DOHH2 (cell line): ENCODE measurements at regions not wholly inside any gene's neighbourhood (a gene's known extent, or its start where the extent isn't known, plus 50 kb on each side); places are given as distances from the start of the nearest gene placed in this dataset.

Experiments
- EZH2phosphoT487 ChIP-seq: fragments of 200-600 bp; sonication (generic); IDR thresholded peaks from 2 replicates; pipeline ENCODE4 v1.6.1; 2017; ENCODE audit warnings: borderline replicate concordance, mild to moderate bottlenecking, antibody characterized with exemption, low read length, moderate library complexity, mixed read lengths
- TF ChIP-seq, protein P1 (sequence below): fragments of 200-600 bp; sonication (generic); IDR thresholded peaks from one replicate; pipeline ENCODE4 v1.5.1; 2014; ENCODE audit warnings: antibody characterized with exemption, mild to moderate bottlenecking, low read depth, low read length; ENCODE audit not compliant: poor library complexity, severe bottlenecking

DNA sequence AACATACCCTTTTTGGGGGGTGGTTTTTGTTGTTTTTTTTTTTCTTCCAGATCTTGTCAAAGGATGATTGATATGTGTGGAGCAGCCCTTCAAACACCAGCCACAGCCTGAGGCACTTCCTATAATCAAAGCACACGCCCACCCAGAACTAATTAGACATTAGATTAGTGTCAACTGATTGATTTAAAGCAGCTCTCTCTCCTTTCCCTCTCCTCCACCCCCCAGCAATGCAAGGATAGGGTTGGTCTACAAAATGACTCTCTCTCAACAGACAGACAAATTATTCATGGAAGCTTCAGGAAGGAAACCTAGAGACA, 250.3 kb upstream of the SOX9 start:
- TF ChIP-seq, protein P1, sequence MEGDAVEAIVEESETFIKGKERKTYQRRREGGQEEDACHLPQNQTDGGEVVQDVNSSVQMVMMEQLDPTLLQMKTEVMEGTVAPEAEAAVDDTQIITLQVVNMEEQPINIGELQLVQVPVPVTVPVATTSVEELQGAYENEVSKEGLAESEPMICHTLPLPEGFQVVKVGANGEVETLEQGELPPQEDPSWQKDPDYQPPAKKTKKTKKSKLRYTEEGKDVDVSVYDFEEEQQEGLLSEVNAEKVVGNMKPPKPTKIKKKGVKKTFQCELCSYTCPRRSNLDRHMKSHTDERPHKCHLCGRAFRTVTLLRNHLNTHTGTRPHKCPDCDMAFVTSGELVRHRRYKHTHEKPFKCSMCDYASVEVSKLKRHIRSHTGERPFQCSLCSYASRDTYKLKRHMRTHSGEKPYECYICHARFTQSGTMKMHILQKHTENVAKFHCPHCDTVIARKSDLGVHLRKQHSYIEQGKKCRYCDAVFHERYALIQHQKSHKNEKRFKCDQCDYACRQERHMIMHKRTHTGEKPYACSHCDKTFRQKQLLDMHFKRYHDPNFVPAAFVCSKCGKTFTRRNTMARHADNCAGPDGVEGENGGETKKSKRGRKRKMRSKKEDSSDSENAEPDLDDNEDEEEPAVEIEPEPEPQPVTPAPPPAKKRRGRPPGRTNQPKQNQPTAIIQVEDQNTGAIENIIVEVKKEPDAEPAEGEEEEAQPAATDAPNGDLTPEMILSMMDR = no peak
- no peak for TF ChIP-seq EZH2phosphoT487
